Neural cell (in vitro differentiated cells): ENCODE measurements at regions not wholly inside any gene's neighbourhood (a gene's known extent, or its start where the extent isn't known, plus 50 kb on each side); places are given as distances from the start of the nearest gene placed in this dataset.

Source experiments
- H2AFZ ChIP-seq: fragments of 200-600, 300-800 bp; sonication (generic), shearing (Covaris generic); 2 replicates; pipeline ENCODE4 v1.6.0; 2014; ENCODE audit warnings: low read depth, mild to moderate bottlenecking, antibody characterized with exemption, low read length, moderate library complexity
- H3F3A ChIP-seq: fragments of 200-600 bp; shearing (Covaris generic); 2 replicates; pipeline ENCODE4 v1.6.1; 2016; ENCODE audit warnings: mild to moderate bottlenecking, moderate library complexity, mixed read lengths, antibody characterized with exemption, low read length; ENCODE audit not compliant: insufficient read depth, poor library complexity, severe bottlenecking
- H3K27ac ChIP-seq: fragments of 200-600, 300-800 bp; sonication (generic), shearing (Covaris generic); 2 replicates; pipeline ENCODE4 v1.5.1; 2014; ENCODE audit warnings: mild to moderate bottlenecking, low read length, moderate library complexity
- H3K27me3 ChIP-seq: fragments of 300-800, 200-600 bp; sonication (generic), shearing (Covaris generic); 2 replicates; pipeline ENCODE4 v1.6.0; 2014; ENCODE audit warnings: mild to moderate bottlenecking, low read depth, low read length, moderate library complexity; ENCODE audit not compliant: insufficient read depth
- H3K36me3 ChIP-seq: fragments of 300-800, 200-600 bp; sonication (generic), shearing (Covaris generic); 2 replicates; pipeline ENCODE4 v1.5.1; 2014; ENCODE audit warnings: mild to moderate bottlenecking, antibody characterized with exemption, low read length, moderate library complexity; ENCODE audit not compliant: insufficient read depth
- H3K4me2 ChIP-seq: fragments of 300-800, 200-600 bp; sonication (generic), shearing (Covaris generic); 2 replicates; pipeline ENCODE4 v1.6.0; 2014; ENCODE audit warnings: mild to moderate bottlenecking, low read length
- H3K4me3 ChIP-seq: fragments of 300-800, 200-600 bp; sonication (generic), shearing (Covaris generic); 2 replicates; pipeline ENCODE4 v1.5.1; 2014; ENCODE audit warnings: mild to moderate bottlenecking, low read length, moderate library complexity
- H3K79me2 ChIP-seq: fragments of 200-600 bp; shearing (Covaris generic); replicated peaks from 2 replicates; pipeline ENCODE4 v1.6.0; 2014; ENCODE audit warnings: mild to moderate bottlenecking, low read length, moderate library complexity; ENCODE audit not compliant: insufficient read depth
- H3K9ac ChIP-seq: fragments of 300-800, 200-600 bp; sonication (generic), shearing (Covaris generic); 2 replicates; pipeline ENCODE4 v1.6.1; 2016; ENCODE audit warnings: mild to moderate bottlenecking, low read length, mixed read lengths
- H3K9me2 ChIP-seq: fragments of 200-600 bp; shearing (Covaris generic); 2 replicates; pipeline ENCODE4 v1.6.1; 2016; ENCODE audit warnings: mild to moderate bottlenecking, low read length, mixed read lengths; ENCODE audit not compliant: insufficient read depth
- H3K9me3 ChIP-seq: fragments of 200-600, 300-800 bp; sonication (generic), shearing (Covaris generic); 2 replicates; pipeline ENCODE4 v1.6.1; 2016; ENCODE audit warnings: mild to moderate bottlenecking, mixed run types, low read length, moderate library complexity, mixed read lengths
- H4K20me1 ChIP-seq: fragments of 200-600 bp; shearing (Covaris generic); 2 replicates; pipeline ENCODE4 v1.6.1; 2016; ENCODE audit warnings: mild to moderate bottlenecking, mixed run types; ENCODE audit not compliant: insufficient read depth
- EP300 ChIP-seq: fragments of 450-650 bp; conservative IDR thresholded peaks from 2 replicates; pipeline ENCODE4 v1.6.1; 2014; ENCODE audit warnings: antibody characterized with exemption, mild to moderate bottlenecking, moderate library complexity; ENCODE audit not compliant: poor library complexity, severe bottlenecking
- EZH2 ChIP-seq: fragments of 200-600, 300-800 bp; shearing (Covaris generic), sonication (generic); IDR thresholded peaks from 2 replicates; pipeline ENCODE4 v1.6.1; 2014; ENCODE audit warnings: antibody characterized with exemption, low read length, borderline replicate concordance, mild to moderate bottlenecking; ENCODE audit not compliant: insufficient read depth, poor library complexity, severe bottlenecking
- MXI1 ChIP-seq: fragments of 450-650 bp; conservative IDR thresholded peaks from 2 replicates; pipeline ENCODE4 v1.6.1; 2014; ENCODE audit warnings: antibody characterized with exemption, mild to moderate bottlenecking; ENCODE audit not compliant: poor library complexity, severe bottlenecking
- POLR2AphosphoS5 ChIP-seq: IDR thresholded peaks from 2 replicates; pipeline ENCODE4 v1.6.1; 2012
- RAD21 ChIP-seq: fragments of 450-650 bp; conservative IDR thresholded peaks from 2 replicates; pipeline ENCODE4 v1.6.1; 2014; ENCODE audit warnings: antibody characterized with exemption, mild to moderate bottlenecking, moderate library complexity
- SMC3 ChIP-seq: fragments of 450-650 bp; conservative IDR thresholded peaks from 2 replicates; pipeline ENCODE4 v1.6.1; 2014; ENCODE audit warnings: antibody characterized with exemption, mild to moderate bottlenecking, moderate library complexity; ENCODE audit not compliant: poor library complexity
- TAF1 ChIP-seq: IDR thresholded peaks from 2 replicates; pipeline ENCODE4 v1.6.1; 2012; ENCODE audit warnings: low read depth
- TF ChIP-seq, protein P1 (sequence below): fragments of 450-650 bp; IDR thresholded peaks from 2 replicates; pipeline ENCODE4 v1.5.1; 2014; ENCODE audit warnings: antibody characterized with exemption, mild to moderate bottlenecking, moderate library complexity; ENCODE audit not compliant: poor library complexity, severe bottlenecking
- TF ChIP-seq, protein P2 (sequence below): IDR thresholded peaks from 2 replicates; pipeline ENCODE4 v1.6.1; 2012; ENCODE audit warnings: borderline replicate concordance

DNA sequence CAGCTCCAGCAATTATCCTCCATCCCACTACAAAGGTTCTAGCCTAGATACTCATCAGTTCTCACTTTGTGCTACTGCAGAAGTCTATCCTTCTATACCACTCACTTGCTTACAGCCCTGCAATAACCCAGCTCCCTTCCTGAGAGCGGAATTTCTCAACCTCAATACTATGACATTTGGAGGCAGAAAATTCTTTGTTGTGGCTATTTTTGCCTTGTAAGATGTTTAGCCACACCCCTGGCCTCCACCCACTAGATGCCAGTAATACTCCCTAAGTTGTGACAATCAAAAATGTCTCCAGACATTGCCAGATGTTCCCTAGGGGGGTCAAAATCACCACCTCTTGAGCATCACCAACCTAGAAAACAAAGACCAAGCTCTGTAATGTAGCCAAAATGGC lies 149.5 kb downstream of the QDPR start:
- Histone ChIP-seq H3K79me2 (no peaks in the 10 kb centered on the region), H3K27ac (no peak overlapping the region), H3K9ac (no peak overlapping the region)

DNA sequence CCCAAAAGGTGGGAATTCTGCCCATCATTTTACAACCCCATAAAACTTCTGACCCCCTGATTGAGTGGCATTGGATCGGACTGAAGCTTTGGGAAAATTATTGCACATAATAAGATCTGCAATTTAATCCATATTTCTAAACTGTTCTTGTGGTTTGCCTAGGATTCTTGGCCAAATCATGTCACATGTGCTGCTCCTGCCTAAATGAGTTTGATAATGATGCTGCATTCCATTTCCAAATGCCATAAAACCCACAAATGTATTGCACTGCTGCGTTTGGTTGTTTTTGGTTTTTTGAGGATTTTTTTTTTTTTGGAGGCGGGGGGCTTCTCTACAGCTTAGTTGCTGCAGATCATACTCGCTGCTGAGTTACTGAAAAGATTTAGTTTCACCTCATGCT lies 153.6 kb downstream of the QDPR start:
- H3K36me3 ChIP-seq, result no peaks in the 10 kb centered on the region

More for the DNA sequence above, 149.5 kb downstream of the QDPR start:
- Histone ChIP-seq H3K36me3 (no peaks in the 10 kb centered on the region), H3K27me3 (no peaks in the 10 kb centered on the region), H4K20me1 (no peaks in the 10 kb centered on the region), H2AFZ (no peak overlapping the region), H3F3A (no peaks in the 10 kb centered on the region), H3K4me2 (no peak overlapping the region), H3K4me3 (no peak overlapping the region), H3K9me2 (no peaks in the 10 kb centered on the region), H3K9me3 (no peaks in the 10 kb centered on the region)
- TF ChIP-seq RAD21, result no peak
- TF ChIP-seq MXI1, result no peak
- TF ChIP-seq SMC3, result no peak
- TF ChIP-seq, protein P1, sequence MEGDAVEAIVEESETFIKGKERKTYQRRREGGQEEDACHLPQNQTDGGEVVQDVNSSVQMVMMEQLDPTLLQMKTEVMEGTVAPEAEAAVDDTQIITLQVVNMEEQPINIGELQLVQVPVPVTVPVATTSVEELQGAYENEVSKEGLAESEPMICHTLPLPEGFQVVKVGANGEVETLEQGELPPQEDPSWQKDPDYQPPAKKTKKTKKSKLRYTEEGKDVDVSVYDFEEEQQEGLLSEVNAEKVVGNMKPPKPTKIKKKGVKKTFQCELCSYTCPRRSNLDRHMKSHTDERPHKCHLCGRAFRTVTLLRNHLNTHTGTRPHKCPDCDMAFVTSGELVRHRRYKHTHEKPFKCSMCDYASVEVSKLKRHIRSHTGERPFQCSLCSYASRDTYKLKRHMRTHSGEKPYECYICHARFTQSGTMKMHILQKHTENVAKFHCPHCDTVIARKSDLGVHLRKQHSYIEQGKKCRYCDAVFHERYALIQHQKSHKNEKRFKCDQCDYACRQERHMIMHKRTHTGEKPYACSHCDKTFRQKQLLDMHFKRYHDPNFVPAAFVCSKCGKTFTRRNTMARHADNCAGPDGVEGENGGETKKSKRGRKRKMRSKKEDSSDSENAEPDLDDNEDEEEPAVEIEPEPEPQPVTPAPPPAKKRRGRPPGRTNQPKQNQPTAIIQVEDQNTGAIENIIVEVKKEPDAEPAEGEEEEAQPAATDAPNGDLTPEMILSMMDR, result no peak
- TF ChIP-seq, protein P2, sequence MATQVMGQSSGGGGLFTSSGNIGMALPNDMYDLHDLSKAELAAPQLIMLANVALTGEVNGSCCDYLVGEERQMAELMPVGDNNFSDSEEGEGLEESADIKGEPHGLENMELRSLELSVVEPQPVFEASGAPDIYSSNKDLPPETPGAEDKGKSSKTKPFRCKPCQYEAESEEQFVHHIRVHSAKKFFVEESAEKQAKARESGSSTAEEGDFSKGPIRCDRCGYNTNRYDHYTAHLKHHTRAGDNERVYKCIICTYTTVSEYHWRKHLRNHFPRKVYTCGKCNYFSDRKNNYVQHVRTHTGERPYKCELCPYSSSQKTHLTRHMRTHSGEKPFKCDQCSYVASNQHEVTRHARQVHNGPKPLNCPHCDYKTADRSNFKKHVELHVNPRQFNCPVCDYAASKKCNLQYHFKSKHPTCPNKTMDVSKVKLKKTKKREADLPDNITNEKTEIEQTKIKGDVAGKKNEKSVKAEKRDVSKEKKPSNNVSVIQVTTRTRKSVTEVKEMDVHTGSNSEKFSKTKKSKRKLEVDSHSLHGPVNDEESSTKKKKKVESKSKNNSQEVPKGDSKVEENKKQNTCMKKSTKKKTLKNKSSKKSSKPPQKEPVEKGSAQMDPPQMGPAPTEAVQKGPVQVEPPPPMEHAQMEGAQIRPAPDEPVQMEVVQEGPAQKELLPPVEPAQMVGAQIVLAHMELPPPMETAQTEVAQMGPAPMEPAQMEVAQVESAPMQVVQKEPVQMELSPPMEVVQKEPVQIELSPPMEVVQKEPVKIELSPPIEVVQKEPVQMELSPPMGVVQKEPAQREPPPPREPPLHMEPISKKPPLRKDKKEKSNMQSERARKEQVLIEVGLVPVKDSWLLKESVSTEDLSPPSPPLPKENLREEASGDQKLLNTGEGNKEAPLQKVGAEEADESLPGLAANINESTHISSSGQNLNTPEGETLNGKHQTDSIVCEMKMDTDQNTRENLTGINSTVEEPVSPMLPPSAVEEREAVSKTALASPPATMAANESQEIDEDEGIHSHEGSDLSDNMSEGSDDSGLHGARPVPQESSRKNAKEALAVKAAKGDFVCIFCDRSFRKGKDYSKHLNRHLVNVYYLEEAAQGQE, result no peak
- TF ChIP-seq TAF1, result no peak
- TF ChIP-seq EZH2, result no peak
- no peak for TF ChIP-seq EP300
- no peak for TF ChIP-seq POLR2AphosphoS5

More for the DNA sequence above, 153.6 kb downstream of the QDPR start:
- H3K79me2 ChIP-seq, result no peaks in the 10 kb centered on the region
- H3K27ac ChIP-seq, result no peak overlapping the region
- no peaks in the 10 kb centered on the region for H3K9me3 ChIP-seq
- no peak overlapping the region for H3K4me2 ChIP-seq
- H3K9me2 ChIP-seq, result no peaks in the 10 kb centered on the region
- no peak for TF ChIP-seq TAF1
- TF ChIP-seq, protein P2, result no peak
- no peak for TF ChIP-seq RAD21
- no peak for TF ChIP-seq MXI1
- no peak overlapping the region for H3K9ac ChIP-seq
- H4K20me1 ChIP-seq, result no peaks in the 10 kb centered on the region
- no peaks in the 10 kb centered on the region for H3K27me3 ChIP-seq
- H2AFZ ChIP-seq, result no peak overlapping the region
- H3K4me3 ChIP-seq, result no peak overlapping the region
- no peaks in the 10 kb centered on the region for H3F3A ChIP-seq
